Keratinocyte (primary cell): ENCODE measurements at regions not wholly inside any gene's neighbourhood (a gene's known extent, or its start where the extent isn't known, plus 50 kb on each side); places are given as distances from the start of the nearest gene placed in this dataset.

Source experiments
- DNase-seq: peaks from one replicate; pipeline ENCODE4 v3.0.0-alpha.2; 2011; ENCODE audit warnings: low read depth, missing footprints, low spot score
- FAIRE-seq: peaks from 2 replicates; lab custom pipeline; 2011; peaks lifted over from hg19 to GRCh38; lab: Jason Lieb, UNC
- H2AFZ ChIP-seq: 2 replicates; pipeline ENCODE4 v1.6.0; 2012; ENCODE audit warnings: low read length, control low read depth, inconsistent platforms; ENCODE audit not compliant: control insufficient read depth
- H3K27ac ChIP-seq: 2 replicates; pipeline ENCODE4 v1.5.1; 2011; ENCODE audit warnings: low read length; ENCODE audit not compliant: control insufficient read depth, insufficient read depth
- H3K27me3 ChIP-seq: 3 replicates; pipeline ENCODE4 v1.6.0; 2011; ENCODE audit warnings: low read length; ENCODE audit not compliant: control insufficient read depth, insufficient read depth; ENCODE audit errors: extremely low read depth
- H3K36me3 ChIP-seq, 2 experiments: 2 replicates in 1 of 2; 3 replicates in 1 of 2; pipeline ENCODE4 v1.5.1; 2011; ENCODE audit warnings: low read length in 2 of 2, mild to moderate bottlenecking in 1 of 2; ENCODE audit not compliant: control insufficient read depth in 2 of 2, insufficient read depth in 2 of 2; ENCODE audit errors: extremely low read depth in 1 of 2
- H3K4me1 ChIP-seq: 3 replicates; pipeline ENCODE4 v1.5.1; 2011; ENCODE audit warnings: low read length; ENCODE audit not compliant: control insufficient read depth, insufficient read depth; ENCODE audit errors: extremely low read depth
- H3K4me2 ChIP-seq: 3 replicates; pipeline ENCODE4 v1.6.0; 2011; ENCODE audit warnings: low read depth, low read length; ENCODE audit not compliant: control insufficient read depth, insufficient read depth; ENCODE audit errors: extremely low read depth
- H3K4me3 ChIP-seq, 3 experiments: fragments of 200-600 bp in 1 of 3; sonication (generic) in 1 of 3; 2 replicates in 2 of 3; 3 replicates in 1 of 3; pipeline ENCODE4 v1.5.1; 2011 to 2016; ENCODE audit warnings: low read length in 3 of 3, mild to moderate bottlenecking in 3 of 3, control low read depth in 2 of 3, inconsistent platforms in 1 of 3, low read depth in 1 of 3, mixed read lengths in 1 of 3, mixed run types in 1 of 3, moderate library complexity in 1 of 3; ENCODE audit not compliant: control insufficient read depth in 2 of 3, insufficient read depth in 2 of 3; ENCODE audit errors: extremely low read depth in 1 of 3
- H3K79me2 ChIP-seq: 2 replicates; pipeline ENCODE4 v1.6.0; 2012; ENCODE audit warnings: low read length; ENCODE audit not compliant: control insufficient read depth, insufficient read depth
- H3K9ac ChIP-seq: 3 replicates; pipeline ENCODE4 v1.6.0; 2011; ENCODE audit warnings: low read length; ENCODE audit not compliant: control insufficient read depth, insufficient read depth; ENCODE audit errors: extremely low read depth
- H3K9me1 ChIP-seq: 3 replicates; pipeline ENCODE4 v1.6.0; 2011; ENCODE audit warnings: low read length; ENCODE audit not compliant: control insufficient read depth, insufficient read depth; ENCODE audit errors: extremely low read depth
- H3K9me3 ChIP-seq: 2 replicates; pipeline ENCODE4 v1.5.1; 2012; ENCODE audit warnings: low read depth, low read length; ENCODE audit not compliant: control insufficient read depth
- H4K20me1 ChIP-seq: 3 replicates; pipeline ENCODE4 v1.6.0; 2011; ENCODE audit warnings: low read length; ENCODE audit not compliant: control insufficient read depth, insufficient read depth; ENCODE audit errors: extremely low read depth
- CTCF ChIP-seq, 3 experiments: IDR thresholded peaks in 1 of 3; conservative IDR thresholded peaks in 1 of 3; optimal IDR thresholded peaks in 1 of 3; 2 replicates in 2 of 3; 3 replicates in 1 of 3; pipeline versions ENCODE3 to v1.5.1; 2011; ENCODE audit warnings: low read length in 3 of 3, mild to moderate bottlenecking in 3 of 3, moderate library complexity in 2 of 3, control low read depth in 1 of 3, inconsistent platforms in 1 of 3; ENCODE audit not compliant: insufficient read depth in 2 of 3; ENCODE audit errors: extremely low read depth in 1 of 3
- EZH2 ChIP-seq: IDR thresholded peaks from one replicate; pipeline ENCODE4 v1.6.1; 2012; ENCODE audit warnings: inconsistent platforms, mild to moderate bottlenecking, low read length, moderate library complexity
- dilution Hi-C: fragments of 300-500 bp; cut with MboI; formaldehyde crosslinking; loops from one replicate; pipeline ENCODE4 v1.7.0; 2020; ENCODE audit warnings: low sequenced_read_pairs; ENCODE audit not compliant: extremely low pct_ligation_motif_present

- no peak overlapping the region for H3K27ac ChIP-seq
- no peak overlapping the region for H2AFZ ChIP-seq
- H3K4me2 ChIP-seq, result no peak overlapping the region
- FAIRE-seq, result no peak
- no peaks in the 10 kb centered on the region for H3K36me3 ChIP-seq
- H3K4me1 ChIP-seq, result no peaks in the 10 kb centered on the region
- H4K20me1 ChIP-seq, result no peaks in the 10 kb centered on the region
- no peak overlapping the region for H3K9ac ChIP-seq
- dilution Hi-C loops, result no loop called here
- no peak overlapping the region for H3K4me3 ChIP-seq
- no peaks in the 10 kb centered on the region for H3K9me1 ChIP-seq
- H3K79me2 ChIP-seq, result no peaks in the 10 kb centered on the region
- no peaks in the 10 kb centered on the region for H3K27me3 ChIP-seq
- no peak for DNase-seq
- H3K9me3 ChIP-seq, result no peaks in the 10 kb centered on the region
- no peak for TF ChIP-seq EZH2
- no peak for TF ChIP-seq CTCF (optimal IDR thresholded peaks at IDR 0.05 in 1 of 3, IDR thresholded peaks at IDR 0.05 in 1 of 3, conservative IDR thresholded peaks at IDR 0.05 in 1 of 3; ENCODE audit: extremely low read depth in 1 of 3, insufficient read depth in 2 of 3, low read length in 3 of 3)
Observed at GRCh38 chr4:59644765-59645164, 1555.4 kb upstream of the ADGRL3 start.

DNA sequence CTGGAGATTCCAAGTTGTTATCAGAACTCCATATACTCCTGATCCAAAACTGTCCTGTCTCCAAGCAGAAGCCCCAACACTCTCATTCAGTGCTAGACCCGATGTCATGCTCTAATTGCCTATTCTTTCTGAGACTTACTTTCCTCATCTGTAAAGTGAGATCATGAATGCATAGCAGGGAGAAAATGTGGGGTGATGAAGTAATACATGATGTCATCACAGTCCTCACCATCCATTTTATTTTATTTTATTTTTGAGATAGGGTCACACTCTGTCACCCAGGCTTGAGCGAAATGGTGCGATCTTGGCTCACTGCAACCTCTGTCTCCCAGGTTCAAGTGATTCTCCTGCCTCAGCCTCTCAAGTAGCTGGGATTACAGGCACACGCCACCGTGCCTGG, 1554.0 kb upstream of the ADGRL3 start:
- no peak for TF ChIP-seq CTCF (optimal IDR thresholded peaks at IDR 0.05 in 1 of 3, IDR thresholded peaks at IDR 0.05 in 1 of 3, conservative IDR thresholded peaks at IDR 0.05 in 1 of 3; ENCODE audit: extremely low read depth in 1 of 3, insufficient read depth in 2 of 3, low read length in 3 of 3)
- TF ChIP-seq EZH2, result no peak

More for the DNA sequence above, 1554.0 kb upstream of the ADGRL3 start:
- Histone ChIP-seq H3K27ac (no peak overlapping the region), H3K36me3 (no peaks in the 10 kb centered on the region), H2AFZ (no peak overlapping the region), H3K9me1 (no peaks in the 10 kb centered on the region), H3K27me3 (no peaks in the 10 kb centered on the region), H3K9ac (no peak overlapping the region), H4K20me1 (no peaks in the 10 kb centered on the region), H3K4me3 (no peak overlapping the region), H3K4me1 (no peaks in the 10 kb centered on the region), H3K9me3 (no peaks in the 10 kb centered on the region), H3K4me2 (no peak overlapping the region), H3K79me2 (no peaks in the 10 kb centered on the region)
- dilution Hi-C loops, result no loop called here
- no peak for DNase-seq
- no peak for FAIRE-seq
